ENCODE measurements at regions not wholly inside any gene's neighbourhood (a gene's known extent, or its start where the extent isn't known, plus 50 kb on each side); places are given as distances from the start of the nearest gene placed in this dataset.

- TF ChIP-seq CTCF (IDR thresholded peaks at IDR 0.05 in 8 of 11, conservative IDR thresholded peaks at IDR 0.05 in 3 of 11): no peak
- TF ChIP-seq POLR2AphosphoS5 (IDR thresholded peaks at IDR 0.05): no peak
- no peak for TF ChIP-seq POLR2A (IDR thresholded peaks at IDR 0.05)
Observed at GRCh38 chr9:12954441-12954840, 179.6 kb downstream of the LURAP1L start.
